Neuronal stem cell (in vitro differentiated cells): ENCODE measurements at regions not wholly inside any gene's neighbourhood (a gene's known extent, or its start where the extent isn't known, plus 50 kb on each side); places are given as distances from the start of the nearest gene placed in this dataset.

Source experiments
- DNase-seq: peaks from one replicate; pipeline ENCODE4 v3.0.0-alpha.2; 2013; ENCODE audit warnings: low spot score
- H2AFZ ChIP-seq: one replicate; pipeline ENCODE4 v1.6.1; 2013; ENCODE audit warnings: mild to moderate bottlenecking, low read length, inconsistent platforms
- H2AK5ac ChIP-seq: 2 replicates; pipeline ENCODE4 v1.6.1; 2013; ENCODE audit warnings: low read depth, mild to moderate bottlenecking, inconsistent platforms, low read length, moderate library complexity, mixed read lengths
- H2BK120ac ChIP-seq: 2 replicates; pipeline ENCODE4 v1.6.1; 2013; ENCODE audit warnings: low read depth, mild to moderate bottlenecking, inconsistent platforms, low read length, moderate library complexity, mixed read lengths
- H2BK12ac ChIP-seq: one replicate; pipeline ENCODE4 v1.6.1; 2013; ENCODE audit warnings: low read length, inconsistent platforms
- H2BK15ac ChIP-seq: 2 replicates; pipeline ENCODE4 v1.6.1; 2013; ENCODE audit warnings: mild to moderate bottlenecking, low read length, inconsistent platforms, mixed read lengths
- H2BK5ac ChIP-seq: one replicate; pipeline ENCODE4 v1.6.1; 2013; ENCODE audit warnings: inconsistent platforms, mild to moderate bottlenecking, low read length, moderate library complexity
- H3K14ac ChIP-seq: one replicate; pipeline ENCODE4 v1.6.1; 2013; ENCODE audit warnings: low read length, inconsistent platforms
- H3K18ac ChIP-seq: 2 replicates; pipeline ENCODE4 v1.6.1; 2013; ENCODE audit warnings: low read length, inconsistent platforms
- H3K23ac ChIP-seq: 2 replicates; pipeline ENCODE4 v1.6.1; 2013; ENCODE audit warnings: low read depth, mild to moderate bottlenecking, mixed read lengths, low read length, inconsistent platforms; ENCODE audit not compliant: poor library complexity
- H3K27ac ChIP-seq: replicated peaks from 3 replicates; pipeline ENCODE4 v1.5.1; 2013; ENCODE audit warnings: low read length, inconsistent platforms
- H3K27me3 ChIP-seq, 3 experiments: 2 replicates each; pipeline ENCODE4 v1.6.1; 2013; ENCODE audit warnings: low read length in 3 of 3, mild to moderate bottlenecking in 2 of 3, inconsistent platforms in 1 of 3, low read depth in 1 of 3, mixed read lengths in 1 of 3, moderate library complexity in 1 of 3; ENCODE audit not compliant: control insufficient read depth in 3 of 3, insufficient read depth in 3 of 3
- H3K36me3 ChIP-seq, 2 donors: replicated peaks in 1 of 2; 2 replicates each; pipeline ENCODE4 v1.6.1; 2013; ENCODE audit warnings: low read length in 2 of 2; ENCODE audit not compliant: control insufficient read depth in 2 of 2, insufficient read depth in 2 of 2
- H3K4ac ChIP-seq: 2 replicates; pipeline ENCODE4 v1.6.1; 2013; ENCODE audit warnings: inconsistent platforms, mild to moderate bottlenecking, low read length, moderate library complexity
- H3K4me1 ChIP-seq, 2 donors: 1 replicate in 1 of 2; 2 replicates in 1 of 2; pipeline ENCODE4 v1.6.1; 2013; ENCODE audit warnings: low read length in 2 of 2, low read depth in 1 of 2; ENCODE audit not compliant: control insufficient read depth in 2 of 2, insufficient read depth in 1 of 2
- H3K4me2 ChIP-seq: one replicate; pipeline ENCODE4 v1.6.1; 2013; ENCODE audit warnings: mild to moderate bottlenecking, low read length, inconsistent platforms; ENCODE audit not compliant: insufficient read depth, poor library complexity, severe bottlenecking
- H3K4me3 ChIP-seq, 2 donors: 2 replicates each; pipeline ENCODE4 v1.5.1; 2013; ENCODE audit warnings: low read length in 2 of 2, mild to moderate bottlenecking in 2 of 2, inconsistent platforms in 1 of 2, moderate library complexity in 1 of 2
- H3K79me1 ChIP-seq: one replicate; pipeline ENCODE4 v1.6.1; 2013; ENCODE audit warnings: low read depth, mild to moderate bottlenecking, inconsistent platforms, low read length, moderate library complexity
- H3K9ac ChIP-seq: one replicate; pipeline ENCODE4 v1.6.1; 2013; ENCODE audit warnings: mild to moderate bottlenecking, low read depth, low read length, inconsistent platforms; ENCODE audit not compliant: poor library complexity
- H3K9me3 ChIP-seq, 2 donors: replicated peaks in 1 of 2; 2 replicates each; pipeline versions ENCODE3 to v1.6.1; 2013; ENCODE audit warnings: low read length in 2 of 2, mild to moderate bottlenecking in 2 of 2, inconsistent platforms in 1 of 2, low read depth in 1 of 2, mixed read lengths in 1 of 2, moderate library complexity in 1 of 2; ENCODE audit not compliant: control insufficient read depth in 2 of 2, insufficient read depth in 1 of 2
- H4K8ac ChIP-seq: one replicate; pipeline ENCODE4 v1.6.1; 2013; ENCODE audit warnings: low read depth, mild to moderate bottlenecking, inconsistent platforms, low read length, moderate library complexity
- H4K91ac ChIP-seq: one replicate; pipeline ENCODE4 v1.6.1; 2013; ENCODE audit warnings: low read length, low read depth, mild to moderate bottlenecking, inconsistent platforms; ENCODE audit not compliant: poor library complexity
- WGBS, 2 donors: extraction: QIAGEN DNeasy Blood & Tissue Kit; methylation state at CpG; one replicate each; pipeline ENCODE4 v1.1.7; 2013; ENCODE audit warnings: missing lambda C conversion rate in 2 of 2, mixed read lengths in 1 of 2; ENCODE audit not compliant: insufficient read length in 2 of 2, insufficient replicate concordance in 1 of 2; ENCODE audit errors: extremely low coverage in 2 of 2; 5-methylcytosine and 5-hydroxymethylcytosine counted together

GRCh38 chr14:87343652-87344051 lies 649.3 kb downstream of the GALC start:
- Histone ChIP-seq H3K18ac (no peak overlapping the region), H2AFZ (no peak overlapping the region), H3K9ac (no peak overlapping the region), H4K91ac (no peak overlapping the region), H2BK5ac (no peak overlapping the region), H3K27me3 (no peaks in the 10 kb centered on the region), H2AK5ac (no peak overlapping the region), H4K8ac (no peak overlapping the region), H3K4me1 (no peaks in the 10 kb centered on the region), H2BK12ac (no peak overlapping the region), H3K27ac (no peak overlapping the region), H3K9me3 (no peaks in the 10 kb centered on the region), H3K4me3 (no peak overlapping the region), H2BK120ac (no peak overlapping the region), H2BK15ac (no peak overlapping the region), H3K79me1 (no peaks in the 10 kb centered on the region), H3K4ac (no peak overlapping the region), H3K14ac (no peak overlapping the region), H3K36me3 (no peaks in the 10 kb centered on the region), H3K4me2 (no peak overlapping the region), H3K23ac (no peak overlapping the region)
- no CpG with 5 or more reads among the region's 3 CpGs for WGBS, 2 donors
- DNase-seq = no peak

- Histone ChIP-seq H3K4me1 (no peaks in the 10 kb centered on the region), H2BK5ac (no peak overlapping the region), H3K9ac (no peak overlapping the region), H3K23ac (no peak overlapping the region), H3K4ac (no peak overlapping the region), H3K27ac (no peak overlapping the region), H3K9me3 (no peaks in the 10 kb centered on the region), H4K91ac (no peak overlapping the region), H2BK12ac (no peak overlapping the region), H2AK5ac (no peak overlapping the region), H2BK120ac (no peak overlapping the region), H3K4me2 (no peak overlapping the region), H3K79me1 (no peaks in the 10 kb centered on the region), H4K8ac (no peak overlapping the region), H2BK15ac (no peak overlapping the region), H3K4me3 (no peak overlapping the region), H3K14ac (no peak overlapping the region), H2AFZ (no peak overlapping the region), H3K27me3 (no peaks in the 10 kb centered on the region), H3K36me3 (no peaks in the 10 kb centered on the region), H3K18ac (no peak overlapping the region)
- WGBS, 2 donors = no CpG with 5 or more reads among the region's 2 CpGs
- DNase-seq = no peak
These were observed 657.8 kb downstream of the GALC start for GRCh38 chr14:87334997-87335685.

- Histone ChIP-seq H4K8ac (no peak overlapping the region), H3K9ac (no peak overlapping the region), H3K36me3 (no peaks in the 10 kb centered on the region), H2AK5ac (no peak overlapping the region), H3K27ac (no peak overlapping the region), H2BK5ac (no peak overlapping the region), H3K14ac (no peak overlapping the region), H2BK15ac (no peak overlapping the region), H3K4me2 (no peak overlapping the region), H3K4me3 (no peak overlapping the region), H2AFZ (no peak overlapping the region), H4K91ac (no peak overlapping the region), H3K4me1 (no peaks in the 10 kb centered on the region), H3K18ac (no peak overlapping the region), H3K23ac (no peak overlapping the region), H2BK120ac (no peak overlapping the region), H2BK12ac (no peak overlapping the region), H3K27me3 (no peaks in the 10 kb centered on the region), H3K9me3 (no peaks in the 10 kb centered on the region), H3K4ac (no peak overlapping the region), H3K79me1 (no peaks in the 10 kb centered on the region)
- no peak for DNase-seq
- WGBS, 2 donors = no CpG with 5 or more reads among the region's 2 CpGs
These were observed 661.0 kb downstream of the GALC start for GRCh38 chr14:87331991-87332390.

DNA sequence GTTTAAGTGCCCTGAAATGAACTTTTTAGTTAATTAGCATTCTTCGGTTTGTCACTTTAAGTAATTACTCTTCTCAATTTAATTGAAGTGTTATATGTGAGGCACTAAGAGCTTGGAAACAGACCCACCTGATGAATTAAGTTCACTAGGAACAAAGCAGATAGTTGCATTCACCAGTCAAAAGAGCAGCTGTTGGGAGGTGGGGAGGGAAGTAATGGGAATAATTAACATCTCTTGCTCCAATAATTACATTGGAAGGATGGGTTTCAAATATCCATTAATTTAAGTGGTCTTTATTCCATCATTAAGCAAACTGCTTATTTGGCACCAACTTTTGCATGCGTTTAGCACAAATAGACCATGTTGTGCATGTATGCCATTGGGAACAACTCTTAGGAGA lies 667.2 kb downstream of the GALC start:
- no peaks in the 10 kb centered on the region for H3K36me3 ChIP-seq
- H3K27me3 ChIP-seq = no peaks in the 10 kb centered on the region
- no peak overlapping the region for H3K4ac ChIP-seq
- no peak overlapping the region for H2BK120ac ChIP-seq
- no peak overlapping the region for H3K4me3 ChIP-seq
- no peaks in the 10 kb centered on the region for H3K4me1 ChIP-seq
- H2AFZ ChIP-seq = no peak overlapping the region
- no peak overlapping the region for H3K18ac ChIP-seq
- no peak overlapping the region for H3K27ac ChIP-seq
- WGBS, 2 donors = no CpG with 5 or more reads among the region's 2 CpGs
- no peak overlapping the region for H3K9ac ChIP-seq
- H3K4me2 ChIP-seq = no peak overlapping the region
- H3K23ac ChIP-seq = no peak overlapping the region
- no peak for DNase-seq
- H2BK5ac ChIP-seq = no peak overlapping the region
- H4K91ac ChIP-seq = no peak overlapping the region
- no peaks in the 10 kb centered on the region for H3K79me1 ChIP-seq
- no peak overlapping the region for H3K14ac ChIP-seq
- no peak overlapping the region for H2BK15ac ChIP-seq
- H2BK12ac ChIP-seq = no peak overlapping the region
- no peaks in the 10 kb centered on the region for H3K9me3 ChIP-seq
- no peak overlapping the region for H2AK5ac ChIP-seq
- H4K8ac ChIP-seq = no peak overlapping the region
